Activated naive CD8-positive, alpha-beta T cell treated with anti-CD3 and anti-CD28 coated beads, Interleukin-2, amount 50 U/mL, for 16 hours (primary cell): ENCODE measurements at regions not wholly inside any gene's neighbourhood (a gene's known extent, or its start where the extent isn't known, plus 50 kb on each side); places are given as distances from the start of the nearest gene placed in this dataset.

Experiments
- DNase-seq: peaks from one replicate; pipeline ENCODE4 v3.0.0-alpha.2; 2020; ENCODE audit warnings: low read depth, low spot score

DNA sequence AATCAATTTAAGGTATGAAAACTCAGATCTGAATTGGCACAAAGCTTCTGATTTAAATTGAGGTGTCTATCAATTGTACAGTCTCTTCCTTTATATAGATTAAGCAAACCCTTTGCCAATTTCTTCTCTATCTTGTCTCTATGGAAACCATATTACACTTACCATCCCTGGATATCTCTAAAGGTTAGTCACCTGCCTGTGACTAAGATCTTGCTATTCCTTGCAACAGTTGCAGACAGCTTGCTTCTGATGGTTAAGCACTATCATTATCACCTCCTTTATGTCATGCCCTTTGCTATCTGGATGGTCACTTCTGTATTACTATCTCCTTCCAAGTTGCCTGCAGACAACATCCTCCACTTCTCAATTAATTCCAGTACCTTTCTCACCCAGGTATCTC is 998.6 kb upstream of the B3GALT2 start:
- no peak for DNase-seq

DNA sequence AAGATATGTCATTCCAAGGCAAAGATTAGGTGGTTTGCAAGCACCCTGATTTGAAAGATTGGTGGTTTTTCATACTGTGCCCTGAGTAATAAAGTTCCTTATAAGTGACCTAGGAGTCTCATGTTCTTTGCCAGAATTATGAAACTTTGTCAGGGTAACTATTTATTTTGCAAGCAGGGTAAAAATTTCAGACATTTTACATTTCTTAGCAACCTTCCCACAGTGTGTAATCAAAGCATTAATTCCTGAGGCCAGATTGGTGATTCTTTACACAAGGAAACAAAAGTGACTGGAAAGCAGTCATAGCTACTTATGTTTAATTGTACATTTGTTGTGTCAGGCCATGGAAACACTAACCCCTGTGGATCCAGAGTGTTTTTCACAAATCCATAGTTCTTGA is 998.0 kb upstream of the B3GALT2 start:
- DNase-seq, result no peak

DNA sequence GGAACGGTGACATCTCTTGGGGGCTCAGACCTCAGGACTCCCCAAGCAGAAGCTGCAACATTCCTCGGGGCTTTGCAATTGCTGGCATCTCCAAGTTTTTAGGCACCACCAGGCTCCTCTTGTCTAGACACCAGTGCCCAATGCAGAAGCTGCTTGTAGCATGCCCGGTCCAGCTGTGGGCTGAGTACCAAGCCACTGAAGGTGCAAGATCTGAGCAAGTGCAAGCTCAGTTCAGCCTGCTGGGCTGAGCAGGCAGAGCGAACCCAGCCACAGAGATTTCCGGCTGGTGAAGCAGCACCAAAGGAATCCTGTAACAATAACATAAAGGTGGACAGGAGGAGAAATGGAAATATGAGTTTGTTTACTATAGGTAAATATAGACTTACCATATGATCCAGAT is 995.4 kb upstream of the B3GALT2 start:
- no peak for DNase-seq

DNA sequence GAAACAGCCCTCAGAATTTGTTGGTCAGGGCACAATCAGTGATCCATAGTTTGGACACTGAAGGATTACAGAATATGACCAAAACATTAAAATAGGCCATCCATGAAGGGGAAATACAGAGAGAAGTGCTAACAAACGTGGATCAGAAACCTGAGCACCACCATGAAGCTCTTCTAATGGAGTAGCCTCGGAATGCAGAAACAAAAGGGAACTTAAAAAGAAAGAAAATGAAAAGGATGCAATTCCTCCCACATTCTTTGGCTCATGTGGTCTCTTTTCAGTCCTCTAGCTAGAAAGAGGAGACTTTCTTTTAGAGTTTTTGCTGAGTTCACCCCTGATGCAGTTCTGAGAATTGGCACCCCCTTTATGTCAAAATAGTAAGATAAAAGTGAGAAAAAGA is 989.8 kb upstream of the B3GALT2 start:
- DNase-seq, result no peak

DNA sequence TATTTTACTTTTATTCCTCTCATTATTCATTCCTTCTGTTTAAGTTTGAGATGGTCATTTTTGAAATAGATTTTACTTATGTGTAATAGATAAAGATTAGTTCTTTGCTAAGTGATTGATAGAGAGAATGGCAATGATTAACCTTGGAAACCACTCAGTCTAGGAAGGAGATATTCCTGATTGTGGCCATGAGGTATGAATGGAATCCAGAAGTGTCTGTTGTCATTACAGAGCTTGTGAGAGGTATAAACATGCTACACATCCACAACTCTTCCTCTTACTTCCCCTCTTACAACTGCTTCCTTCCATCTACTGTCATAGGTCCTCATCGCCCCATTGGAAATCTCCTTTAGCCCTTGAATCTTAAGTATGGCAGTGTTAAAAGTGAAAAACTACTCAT is 988.8 kb upstream of the B3GALT2 start:
- no peak for DNase-seq

DNA sequence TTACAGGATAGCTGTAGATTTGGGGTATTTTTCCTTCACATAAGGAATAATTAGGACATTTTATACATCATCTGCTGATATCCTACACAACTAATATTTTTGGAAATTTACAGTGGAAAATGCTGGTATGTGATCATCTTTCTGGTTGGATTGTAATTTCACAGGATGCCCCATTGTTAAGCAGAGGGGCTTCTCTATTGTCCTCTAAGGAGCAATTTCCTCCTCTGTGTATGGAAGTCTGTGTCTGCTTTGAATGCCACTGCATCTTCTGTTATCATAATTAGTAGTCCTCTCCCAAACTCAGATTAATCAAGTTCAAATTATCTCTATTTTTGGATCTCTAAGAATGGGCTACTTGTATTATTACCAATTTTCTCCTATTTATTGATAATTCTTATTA is 988.1 kb upstream of the B3GALT2 start:
- no peak for DNase-seq

DNA sequence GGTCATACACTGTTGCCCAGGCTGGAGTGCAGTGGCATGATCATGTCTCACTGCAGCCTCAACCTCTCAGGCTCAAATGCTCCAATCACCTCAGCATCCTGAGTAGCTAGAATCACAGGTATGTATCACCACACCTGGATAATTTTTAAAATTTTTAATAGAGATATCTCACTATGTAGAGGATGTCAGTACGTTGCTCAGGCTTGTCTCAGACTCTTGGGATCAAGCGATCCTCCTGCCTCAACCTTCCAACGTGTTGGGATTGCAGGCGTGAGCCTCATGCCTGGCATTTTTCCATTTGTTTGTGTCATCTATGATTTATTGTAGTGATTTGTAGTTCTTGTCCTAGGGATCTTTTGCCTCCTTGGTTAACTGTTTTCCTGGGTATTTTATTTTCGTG is 985.2 kb upstream of the B3GALT2 start:
- DNase-seq, result no peak

DNA sequence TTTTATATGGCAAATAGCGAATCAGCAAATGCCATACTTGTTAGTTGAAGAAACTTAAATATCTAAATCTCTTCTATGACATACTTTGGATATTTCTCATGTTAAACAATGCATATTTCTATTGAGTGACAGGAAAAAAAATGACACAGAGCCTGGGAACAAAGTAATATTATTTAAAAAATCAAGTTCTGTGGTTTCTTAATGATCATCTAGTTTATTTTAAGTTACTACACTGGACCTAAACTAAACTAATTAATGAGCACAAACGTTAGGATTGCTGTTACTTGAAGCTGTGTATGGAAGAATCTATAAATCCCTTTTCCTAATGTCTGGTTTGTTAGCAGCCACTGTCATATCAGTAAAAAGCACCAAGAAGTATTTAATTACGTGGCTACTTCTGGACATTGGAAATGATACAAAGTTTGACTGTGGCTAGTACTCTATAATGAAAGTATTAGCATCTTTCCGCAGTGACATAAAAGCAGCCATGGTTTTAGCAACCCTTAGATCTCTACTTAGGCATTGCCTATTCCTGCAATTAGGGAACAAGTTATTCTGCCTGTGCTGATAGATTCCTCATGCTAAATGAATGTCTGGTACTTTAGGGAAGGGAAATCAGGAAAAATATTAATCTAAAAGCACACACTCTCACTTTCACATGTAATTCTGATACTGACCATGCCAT is 981.7 kb upstream of the B3GALT2 start:
- DNase-seq, result no peak

DNA sequence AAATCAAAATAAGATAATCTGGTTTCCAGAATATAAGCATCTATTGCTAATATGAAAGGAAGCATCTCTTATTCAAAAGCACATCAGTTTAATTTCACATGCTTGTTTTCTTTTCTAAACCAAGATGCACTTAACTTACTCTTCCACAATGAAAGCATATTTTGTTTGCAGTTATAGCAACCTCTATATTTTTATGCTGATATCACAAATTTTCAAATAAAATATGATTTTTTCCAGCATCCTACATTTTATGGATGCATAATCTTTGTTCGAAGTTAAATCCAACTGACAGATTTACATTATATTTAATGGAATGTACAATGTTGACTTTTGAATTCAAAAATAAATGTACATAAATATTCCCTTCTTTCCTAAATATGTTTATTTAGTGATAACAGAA is 978.3 kb upstream of the B3GALT2 start:
- DNase-seq, result no peak

DNA sequence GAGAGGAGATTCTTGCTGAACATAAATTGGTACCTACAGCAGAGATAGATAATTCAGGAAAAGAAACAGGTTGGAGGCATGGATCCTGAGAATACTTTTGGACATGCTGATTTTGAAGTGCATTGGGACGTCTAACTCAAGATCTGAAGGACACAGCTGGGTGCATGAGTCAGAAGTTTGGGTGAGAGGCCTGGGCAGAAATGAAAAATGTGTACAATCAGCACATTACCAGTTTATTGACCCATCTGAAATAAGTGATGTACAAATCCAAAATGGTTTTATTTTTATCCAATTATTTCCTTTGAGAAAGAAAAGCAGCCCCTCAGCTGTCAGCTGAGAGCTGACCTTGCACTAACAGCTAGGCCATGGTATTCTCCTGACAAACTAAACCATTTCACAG is 975.2 kb upstream of the B3GALT2 start:
- no peak for DNase-seq

DNA sequence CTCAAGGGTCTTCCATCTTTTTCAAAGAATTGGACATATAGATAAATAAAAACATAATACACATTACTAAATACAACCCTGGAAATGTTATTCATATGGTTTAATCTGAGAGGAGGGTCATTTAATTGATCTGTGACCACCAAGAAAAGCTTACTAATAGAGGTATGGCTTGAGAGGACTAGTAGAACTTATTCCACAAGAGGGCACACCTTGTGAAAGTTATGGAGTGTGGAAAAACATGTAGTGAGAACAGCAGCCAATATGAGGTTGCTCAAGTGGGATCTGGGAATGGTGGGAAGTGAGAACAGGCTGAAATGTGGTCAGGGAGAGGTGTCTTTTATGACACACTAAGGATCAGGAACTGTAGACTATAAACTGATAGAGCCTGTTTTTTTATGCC is 973.5 kb upstream of the B3GALT2 start:
- DNase-seq, result no peak

DNA sequence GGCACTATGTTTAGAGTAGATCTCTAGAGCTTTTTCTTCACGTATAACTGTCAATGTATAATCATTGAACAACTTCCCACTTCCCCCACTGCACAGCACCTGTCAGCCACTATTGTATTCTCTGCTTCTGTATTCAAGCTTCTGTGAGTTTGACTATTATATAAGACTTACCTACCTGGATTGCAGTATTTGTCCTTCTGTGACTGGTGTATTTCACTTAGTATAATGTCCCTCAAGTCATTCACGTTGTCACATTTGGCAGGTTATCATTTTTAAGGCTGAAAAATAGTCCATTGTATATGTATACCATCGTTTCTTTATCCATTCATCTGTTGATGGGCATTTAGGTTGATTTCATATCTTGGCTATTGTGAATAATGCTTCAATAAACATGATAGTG is 969.5 kb upstream of the B3GALT2 start:
- DNase-seq, result no peak

DNA sequence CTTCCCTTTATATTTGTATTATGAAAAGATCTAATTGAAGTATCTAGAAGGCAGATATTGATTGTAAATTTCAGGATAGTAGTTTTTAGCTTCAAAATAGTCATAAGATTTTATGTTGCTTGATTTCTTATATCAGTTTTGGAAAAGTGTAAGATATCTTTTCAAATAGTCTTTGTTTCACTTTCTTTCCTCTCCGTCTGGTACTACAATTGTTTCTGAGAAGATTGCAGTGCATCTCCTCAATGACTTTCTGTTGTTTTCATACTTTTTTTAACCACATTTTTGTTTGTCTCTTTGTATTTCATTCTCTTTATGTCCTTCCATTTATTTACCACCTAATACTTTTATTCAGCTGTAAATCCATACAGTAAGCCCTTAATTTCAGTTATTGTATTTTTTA is 964.6 kb upstream of the B3GALT2 start:
- no peak for DNase-seq

DNA sequence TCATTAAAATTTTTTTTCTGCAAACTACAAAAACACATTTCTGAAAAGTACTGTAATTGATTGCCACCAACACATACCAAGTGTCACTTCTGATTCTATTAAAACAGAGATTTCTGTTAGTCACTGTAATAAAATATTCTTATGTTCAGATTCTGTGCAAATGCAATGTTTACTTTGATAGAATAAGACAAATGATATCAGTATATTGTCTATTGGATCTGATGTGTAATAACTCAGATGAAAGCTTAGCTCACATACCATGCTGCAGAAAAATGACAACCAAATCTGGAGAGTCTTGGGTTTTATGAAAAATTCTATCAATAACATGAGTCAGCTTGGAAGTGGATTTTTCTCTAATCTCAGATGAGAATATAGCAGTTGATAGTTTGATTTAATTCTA is 963.8 kb upstream of the B3GALT2 start:
- no peak for DNase-seq

DNA sequence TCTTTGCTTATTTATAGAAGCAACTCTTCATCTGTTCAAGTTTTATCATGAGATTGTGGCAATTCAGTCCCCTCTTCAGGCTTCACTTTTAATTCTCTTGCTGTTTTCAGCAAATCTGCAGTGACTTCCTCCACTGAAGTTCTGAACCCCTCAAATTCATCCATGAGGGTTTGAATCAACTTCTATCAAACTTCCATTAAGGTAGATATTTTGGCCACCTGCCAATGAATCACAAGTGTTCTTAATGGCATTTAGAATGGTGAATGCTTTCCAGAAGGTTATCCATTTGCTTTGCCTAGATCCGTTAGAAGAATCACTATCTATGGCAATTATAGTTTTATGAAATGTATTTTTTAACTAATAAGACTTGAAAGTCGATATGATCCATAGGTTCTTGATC is 946.7 kb upstream of the B3GALT2 start:
- DNase-seq, result no peak

DNA sequence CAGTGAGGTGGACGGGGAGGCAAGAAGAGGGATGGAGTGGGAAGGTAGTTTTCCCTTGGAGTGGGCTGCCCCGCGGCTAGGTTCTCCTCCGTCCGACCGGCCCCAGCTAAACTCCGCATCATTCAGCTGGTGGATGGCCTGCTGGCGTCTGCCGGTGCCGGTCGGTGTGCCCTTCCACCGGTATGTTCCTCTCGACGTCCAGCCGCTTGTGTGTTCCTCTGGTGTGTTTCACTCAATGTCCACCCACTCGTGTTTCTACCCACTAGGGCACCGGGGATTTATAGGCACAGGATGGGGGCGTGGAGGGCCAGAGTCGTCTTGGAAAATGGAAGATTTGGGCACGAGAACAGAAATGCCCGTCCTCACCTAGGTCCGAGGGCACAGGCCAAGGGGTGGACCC is 931.7 kb upstream of the B3GALT2 start:
- DNase-seq, result no peak

DNA sequence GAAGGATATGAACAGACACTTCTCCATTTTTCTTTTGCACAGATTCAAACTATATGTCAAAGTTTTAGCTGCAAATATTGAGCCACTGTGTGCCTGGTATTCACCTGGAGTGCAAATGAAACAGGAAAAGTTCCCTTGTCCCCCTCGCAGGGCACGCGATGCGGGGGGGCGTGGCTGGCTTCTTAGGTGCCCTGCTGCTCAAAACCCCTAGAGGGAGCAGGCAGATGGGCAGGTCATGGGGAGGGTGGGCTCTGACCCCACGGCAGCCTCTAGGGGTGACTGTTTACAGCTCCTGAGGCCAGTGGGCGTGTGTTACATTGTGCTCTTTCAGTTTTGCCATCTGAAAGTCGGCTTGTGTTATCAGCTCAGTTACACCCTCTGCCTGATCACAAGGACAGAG is 931.2 kb upstream of the B3GALT2 start:
- DNase-seq, result no peak

DNA sequence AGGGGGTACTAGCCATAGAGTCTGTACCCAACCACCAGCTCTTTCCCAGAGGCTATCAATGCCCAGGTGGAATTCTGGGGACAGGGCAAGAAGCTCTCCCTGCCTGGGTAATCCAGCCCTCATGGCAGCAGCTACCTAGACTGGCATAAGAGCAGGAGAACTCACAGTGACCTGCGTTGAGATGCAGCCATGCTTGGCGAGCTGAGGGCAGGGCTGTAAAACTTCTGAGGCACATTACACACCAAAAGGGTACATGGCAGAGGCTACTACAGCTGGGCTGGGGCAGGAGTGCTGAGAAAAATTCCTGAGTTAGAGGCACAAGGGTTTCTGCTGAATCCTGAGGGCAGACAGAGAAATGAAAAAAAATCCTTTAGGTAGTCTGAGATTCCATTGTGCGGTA is 927.9 kb upstream of the B3GALT2 start:
- DNase-seq, result no peak

DNA sequence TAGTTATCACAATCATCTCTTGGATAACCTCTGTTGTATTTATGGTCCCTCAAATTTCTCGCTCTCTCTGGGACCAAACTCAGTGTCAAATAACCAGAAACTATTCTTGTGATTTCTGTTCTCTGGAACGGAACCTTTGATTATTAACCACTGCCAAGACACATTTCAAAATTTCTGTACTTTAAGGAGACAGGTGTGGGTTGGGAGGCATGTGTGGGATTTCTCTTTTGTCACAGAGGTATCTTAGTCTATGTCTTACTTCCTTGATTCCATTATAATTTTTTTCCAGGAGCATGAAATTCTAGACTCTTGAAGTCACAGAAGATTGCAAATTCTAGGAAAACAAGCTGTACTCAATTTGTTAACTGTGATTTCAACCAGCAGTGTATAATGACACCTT is 919.0 kb upstream of the B3GALT2 start:
- no peak for DNase-seq

DNA sequence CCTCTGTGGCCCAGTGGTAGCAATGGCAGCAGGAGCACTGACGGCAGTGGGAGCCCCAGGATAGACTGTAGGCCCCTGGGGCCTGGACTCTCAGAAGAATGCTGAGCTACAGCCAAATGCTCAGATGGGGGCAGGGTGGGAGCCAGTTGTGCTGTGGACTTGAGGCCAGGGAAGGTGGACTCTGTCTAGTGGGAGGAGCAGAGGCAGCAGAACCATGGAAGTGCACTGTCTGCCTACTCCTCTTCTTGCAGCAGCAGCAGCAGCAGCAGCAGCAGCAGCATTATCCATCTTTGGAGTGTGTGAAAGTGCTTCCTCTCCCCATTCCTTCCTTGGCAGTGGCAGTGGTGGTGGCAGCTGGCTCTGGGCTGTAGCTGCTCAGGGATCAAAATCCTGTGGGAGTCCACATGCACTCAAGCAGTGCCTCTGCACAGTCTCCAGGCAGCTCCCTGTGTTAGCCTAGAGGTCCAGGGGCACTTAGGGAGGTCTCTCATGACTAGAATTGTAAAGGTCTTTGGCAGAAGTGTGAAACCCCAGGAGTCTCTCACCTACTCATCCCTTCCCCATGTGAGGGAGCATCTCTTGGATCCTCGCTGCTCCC is 917.9 kb upstream of the B3GALT2 start:
- DNase-seq, result no peak

DNA sequence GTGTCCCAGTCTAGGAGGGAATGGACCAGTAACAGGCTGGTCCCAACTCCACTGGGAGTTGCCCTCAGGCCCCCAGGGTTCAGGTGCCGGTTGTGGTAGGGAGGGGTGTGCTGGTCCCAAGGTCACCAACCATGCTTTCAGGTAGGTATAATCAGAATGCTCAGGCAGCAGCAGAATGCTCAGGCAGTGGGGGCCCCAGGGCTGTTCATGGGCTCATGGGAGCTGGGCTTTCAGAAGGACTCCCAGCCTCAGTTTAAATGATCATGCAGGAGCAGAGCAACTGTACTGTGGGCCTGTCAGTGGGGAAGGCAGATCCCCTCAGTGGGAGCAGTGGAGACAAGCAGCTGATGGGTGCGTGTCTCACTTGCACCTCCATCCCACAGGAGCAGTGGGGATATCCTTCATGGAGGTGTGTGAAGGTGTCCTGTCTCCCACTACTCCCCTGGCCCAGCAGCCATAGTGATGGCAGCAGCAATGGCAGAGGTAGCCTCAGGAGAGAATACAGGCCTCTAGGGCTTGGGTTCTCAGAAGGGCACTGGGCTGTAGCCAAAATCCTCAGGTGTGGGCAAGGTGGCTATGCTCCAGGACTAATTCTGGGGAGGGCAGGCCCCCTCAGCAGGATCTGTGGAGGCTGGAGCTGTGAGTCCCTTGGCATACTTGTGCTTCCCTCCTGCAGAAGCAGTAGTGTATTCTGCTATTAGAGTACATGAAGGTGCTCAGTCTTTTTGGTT is 917.3 kb upstream of the B3GALT2 start:
- DNase-seq, result no peak

DNA sequence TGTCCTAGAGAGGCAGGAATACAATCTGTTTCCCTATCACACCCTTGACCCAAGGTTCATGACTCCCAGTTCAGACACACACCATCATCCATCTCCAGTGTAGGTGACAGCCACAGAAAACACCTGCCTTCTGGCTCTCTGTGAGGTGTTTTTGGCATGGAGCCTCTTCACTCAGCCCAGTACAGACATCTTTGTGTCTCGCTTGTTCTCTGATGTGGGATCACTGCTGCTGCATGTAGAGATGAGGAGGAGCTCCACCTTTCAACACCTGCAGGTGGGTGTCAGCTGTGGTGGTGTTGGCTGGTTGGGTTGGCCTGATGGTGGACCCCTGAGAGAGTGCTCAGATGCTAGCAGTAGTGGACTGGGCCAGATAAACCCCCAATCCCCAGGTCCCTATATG is 916.7 kb upstream of the B3GALT2 start:
- no peak for DNase-seq

DNA sequence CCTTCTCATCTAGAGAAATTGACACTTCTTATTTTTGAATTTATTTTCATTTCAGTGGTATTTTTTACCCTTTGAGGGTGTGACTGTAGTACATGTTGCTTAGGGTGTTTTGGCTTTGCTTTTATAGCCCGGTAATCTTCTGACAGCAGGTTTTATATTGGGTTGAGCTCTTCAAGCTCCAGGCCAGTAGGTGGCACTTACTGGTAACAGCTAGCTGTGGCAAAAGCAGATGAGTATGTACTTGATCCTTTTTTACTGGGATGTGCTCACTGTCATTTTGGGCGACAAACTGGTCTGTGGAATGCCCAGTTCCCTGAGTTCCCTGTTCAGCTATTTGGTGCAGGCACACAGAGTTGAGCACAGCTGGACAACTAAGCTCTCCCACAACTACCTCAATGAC is 916.2 kb upstream of the B3GALT2 start:
- no peak for DNase-seq
